Neural progenitor cell (in vitro differentiated cells): ENCODE measurements at regions not wholly inside any gene's neighbourhood (a gene's known extent, or its start where the extent isn't known, plus 50 kb on each side); places are given as distances from the start of the nearest gene placed in this dataset.

Experiments used
- DNase-seq: peaks from one replicate; pipeline ENCODE4 v3.0.0-alpha.2; 2016; ENCODE audit warnings: low spot score
- H2AFZ ChIP-seq: fragments of 200-600 bp; sonication (generic); replicated peaks from 2 replicates; pipeline ENCODE4 v1.6.1; 2016; ENCODE audit warnings: antibody characterized with exemption
- H3F3A ChIP-seq: fragments of 200-600 bp; sonication (generic); 2 replicates; pipeline ENCODE4 v1.6.1; 2016; ENCODE audit warnings: antibody characterized with exemption, low read depth
- H3K27ac ChIP-seq: fragments of 200-600 bp; sonication (generic); 2 replicates; pipeline ENCODE4 v1.5.1; 2016; ENCODE audit warnings: mild to moderate bottlenecking
- H3K27me3 ChIP-seq: fragments of 200-600 bp; sonication (generic); 2 replicates; pipeline ENCODE4 v1.6.1; 2016; ENCODE audit warnings: mild to moderate bottlenecking, moderate library complexity
- H3K36me3 ChIP-seq: fragments of 200-600 bp; sonication (generic); 2 replicates; pipeline ENCODE4 v1.5.1; 2016
- H3K4me1 ChIP-seq: fragments of 200-600 bp; sonication (generic); 2 replicates; pipeline ENCODE4 v1.6.1; 2016; ENCODE audit warnings: mixed run types
- H3K4me2 ChIP-seq: fragments of 200-600 bp; sonication (generic); 2 replicates; pipeline ENCODE4 v1.6.1; 2016
- H3K4me3 ChIP-seq: fragments of 200-600 bp; sonication (generic); 2 replicates; pipeline ENCODE4 v1.5.1; 2016
- H3K79me2 ChIP-seq: fragments of 200-600 bp; sonication (generic); 2 replicates; pipeline ENCODE4 v1.6.1; 2016; ENCODE audit warnings: low read depth
- H3K9ac ChIP-seq: fragments of 200-600 bp; sonication (generic); 2 replicates; pipeline ENCODE4 v1.6.1; 2016
- H3K9me3 ChIP-seq: fragments of 200-600 bp; sonication (generic); 2 replicates; pipeline ENCODE4 v1.5.1; 2016; ENCODE audit warnings: low read depth
- H4K20me1 ChIP-seq: fragments of 200-600 bp; sonication (generic); 2 replicates; pipeline ENCODE4 v1.6.1; 2016; ENCODE audit warnings: low read depth
- H3K27ac Mint-ChIP-seq: 3 replicates; pipeline ENCODE4 v1.8.0; 2021; ENCODE audit warnings: mixed read lengths
- H3K27me3 Mint-ChIP-seq: 2 replicates; pipeline ENCODE4 v1.8.0; 2022; ENCODE audit warnings: low read depth, mild to moderate bottlenecking, inconsistent platforms, moderate library complexity, mixed read lengths; ENCODE audit not compliant: insufficient read depth
- H3K36me3 Mint-ChIP-seq: 3 replicates; pipeline ENCODE4 v1.8.0; 2021; ENCODE audit warnings: mixed read lengths
- H3K4me1 Mint-ChIP-seq: 3 replicates; pipeline ENCODE4 v1.8.0; 2021; ENCODE audit warnings: mixed read lengths
- H3K4me3 Mint-ChIP-seq: 3 replicates; pipeline ENCODE4 v1.8.0; 2021; ENCODE audit warnings: mild to moderate bottlenecking, moderate library complexity, mixed read lengths
- H3K9me3 Mint-ChIP-seq: 3 replicates; pipeline ENCODE4 v1.8.0; 2020; ENCODE audit warnings: mixed read lengths
- CTCF ChIP-seq: fragments of 200-600 bp; sonication (generic); IDR thresholded peaks from 2 replicates; pipeline ENCODE4 v1.5.1; 2017; ENCODE audit warnings: antibody characterized with exemption, mild to moderate bottlenecking
- EZH2 ChIP-seq: fragments of 200-600 bp; sonication (generic); IDR thresholded peaks from 2 replicates; pipeline ENCODE4 v1.6.1; 2017; ENCODE audit warnings: antibody characterized with exemption, mild to moderate bottlenecking, moderate library complexity
- EZH2phosphoT487 ChIP-seq: fragments of 200-600 bp; sonication (generic); IDR thresholded peaks from 2 replicates; pipeline ENCODE4 v1.6.1; 2017; ENCODE audit warnings: antibody characterized with exemption

GRCh38 chr13:111850976-111851375 lies 216.0 kb upstream of the SOX1 start:
- no peaks in the 10 kb centered on the region for H3K36me3 Mint-ChIP-seq
- DNase-seq: no peak
- no peak overlapping the region for H3K4me3 ChIP-seq
- H3K9me3 ChIP-seq: no peaks in the 10 kb centered on the region
- peaks cover 11% of the 10 kb centered on the region for H3K27me3 ChIP-seq
- H3K27ac Mint-ChIP-seq: no peak overlapping the region
- no peaks in the 10 kb centered on the region for H4K20me1 ChIP-seq
- peaks cover 23% of the 10 kb centered on the region for H3K27me3 Mint-ChIP-seq
- no peak overlapping the region for H3K27ac ChIP-seq
- H3K4me3 Mint-ChIP-seq: no peak overlapping the region
- H3F3A ChIP-seq: peaks cover 3% of the 10 kb centered on the region
- H3K4me2 ChIP-seq: no peak overlapping the region
- H2AFZ ChIP-seq: no peak overlapping the region
- H3K4me1 ChIP-seq: peaks cover 11% of the 10 kb centered on the region
- peaks cover 8% of the 10 kb centered on the region for H3K9me3 Mint-ChIP-seq
- no peak for TF ChIP-seq EZH2
- no peak for TF ChIP-seq CTCF
- no peak for TF ChIP-seq EZH2phosphoT487
- no peaks in the 10 kb centered on the region for H3K36me3 ChIP-seq
- H3K79me2 ChIP-seq: no peaks in the 10 kb centered on the region
- H3K4me1 Mint-ChIP-seq: peaks cover 47% of the 10 kb centered on the region
- H3K9ac ChIP-seq: no peak overlapping the region

GRCh38 chr13:111852725-111853518 lies 214.0 kb upstream of the SOX1 start:
- H3F3A ChIP-seq: no peaks in the 10 kb centered on the region
- peak overlapping the region; percentile 21 for H3K4me3 Mint-ChIP-seq
- peaks cover 28% of the 10 kb centered on the region for H3K27me3 Mint-ChIP-seq
- H3K27me3 ChIP-seq: no peaks in the 10 kb centered on the region
- no peaks in the 10 kb centered on the region for H3K4me1 ChIP-seq
- no peak for DNase-seq
- no peak overlapping the region for H3K9ac ChIP-seq
- H3K79me2 ChIP-seq: no peaks in the 10 kb centered on the region
- H3K4me2 ChIP-seq: no peak overlapping the region
- no peak overlapping the region for H3K4me3 ChIP-seq
- H3K9me3 Mint-ChIP-seq: peaks cover 4% of the 10 kb centered on the region
- H3K27ac ChIP-seq: no peak overlapping the region
- peak overlapping the region; percentile 4 for H3K27ac Mint-ChIP-seq
- no peaks in the 10 kb centered on the region for H3K36me3 Mint-ChIP-seq
- no peak overlapping the region for H2AFZ ChIP-seq
- H3K36me3 ChIP-seq: no peaks in the 10 kb centered on the region
- no peaks in the 10 kb centered on the region for H3K9me3 ChIP-seq
- H4K20me1 ChIP-seq: no peaks in the 10 kb centered on the region
- peaks cover 38% of the 10 kb centered on the region for H3K4me1 Mint-ChIP-seq
- TF ChIP-seq EZH2 (no peak), EZH2phosphoT487 (no peak), CTCF (no peak)

- Histone ChIP-seq H3K4me2 (no peak overlapping the region), H3K9ac (no peak overlapping the region), H3K27me3 (no peaks in the 10 kb centered on the region), H3K4me3 (no peak overlapping the region), H3K4me1 (no peaks in the 10 kb centered on the region), H4K20me1 (no peaks in the 10 kb centered on the region), H3K27ac (no peak overlapping the region), H3K9me3 (no peaks in the 10 kb centered on the region), H2AFZ (no peak overlapping the region), H3F3A (no peaks in the 10 kb centered on the region), H3K79me2 (no peaks in the 10 kb centered on the region), H3K36me3 (no peaks in the 10 kb centered on the region)
- Mint-ChIP-seq H3K36me3 (no peaks in the 10 kb centered on the region), H3K4me1 (peaks cover 38% of the 10 kb centered on the region), H3K27ac (peak overlapping the region; percentile 4), H3K9me3 (no peaks in the 10 kb centered on the region), H3K27me3 (peaks cover 31% of the 10 kb centered on the region), H3K4me3 (no peak overlapping the region)
- no peak for DNase-seq
- TF ChIP-seq EZH2phosphoT487: no peak
- TF ChIP-seq EZH2: no peak
- no peak for TF ChIP-seq CTCF
Measured at GRCh38 chr13:111853721-111854120, 213.2 kb upstream of the SOX1 start.
